GM21390 (cell line): ENCODE measurements at regions not wholly inside any gene's neighbourhood (a gene's known extent, or its start where the extent isn't known, plus 50 kb on each side); places are given as distances from the start of the nearest gene placed in this dataset.
"Not testable (repeated sequence)": the region's sequence is repeated elsewhere in the genome, so short reads cannot be mapped to it uniquely, and the experiment has no call there.

Experiments
- ATAC-seq: cut with Tn5 transposase; IDR thresholded peaks from one replicate; pipeline ENCODE4 v1.9.1; 2021; ENCODE audit not compliant: unreplicated experiment

DNA sequence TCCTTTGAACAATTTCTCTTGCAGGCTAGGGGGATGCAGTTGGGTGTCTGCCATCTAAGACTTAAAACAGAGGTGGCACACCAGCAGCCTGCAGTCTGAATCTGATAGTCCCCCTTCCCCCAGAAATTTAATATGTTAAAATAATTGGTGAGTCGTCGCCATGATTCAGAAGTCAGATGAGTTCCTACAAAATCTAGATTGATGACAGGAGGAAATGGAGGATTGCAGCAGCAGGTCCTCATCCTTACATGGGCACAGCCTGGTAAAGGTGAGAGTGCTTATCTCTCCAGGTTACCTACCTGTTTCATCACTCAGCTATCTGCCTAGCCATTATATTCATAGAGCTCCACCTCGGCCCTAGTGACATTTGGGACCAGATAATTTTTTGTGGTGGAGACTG, 112.3 kb downstream of the PCSK1 start:
- ATAC-seq: no peak

DNA sequence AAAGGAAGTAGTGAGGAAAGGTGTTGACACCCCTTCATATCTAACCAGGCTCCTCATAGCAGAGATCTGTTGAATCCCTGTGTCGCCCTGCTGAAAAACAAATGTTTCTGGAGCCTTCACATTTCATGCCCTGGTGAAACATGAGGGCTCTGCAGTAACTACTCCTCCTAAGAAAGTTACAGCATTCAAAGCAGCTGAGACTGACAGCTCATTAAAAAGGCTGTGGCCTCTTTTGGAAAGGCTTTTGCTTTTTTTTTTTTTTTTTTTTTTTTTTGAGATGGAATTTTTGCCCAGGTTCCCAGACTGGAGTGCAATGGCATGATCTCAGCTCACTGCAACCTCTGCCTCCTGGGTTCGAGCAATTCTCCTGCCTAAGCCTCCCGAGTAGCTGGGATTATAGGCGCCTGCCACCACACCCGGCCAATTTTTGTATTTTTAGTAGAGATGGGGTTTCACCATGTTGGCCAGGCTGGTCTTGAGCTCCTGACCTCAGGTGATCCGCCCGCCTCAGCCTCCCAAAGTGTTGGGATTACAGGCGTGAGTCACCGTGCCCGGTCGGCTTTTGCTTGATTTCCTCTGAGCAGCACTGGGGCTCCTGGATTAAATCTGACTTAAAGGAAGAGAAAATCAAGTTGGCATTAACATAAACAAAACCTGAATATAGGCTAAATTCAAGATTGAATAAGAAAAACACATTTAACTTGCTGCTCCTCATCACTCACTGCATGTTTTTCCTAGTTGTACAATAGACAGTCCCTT, 112.9 kb downstream of the PCSK1 start:
- ATAC-seq: not testable (repeated sequence)

DNA sequence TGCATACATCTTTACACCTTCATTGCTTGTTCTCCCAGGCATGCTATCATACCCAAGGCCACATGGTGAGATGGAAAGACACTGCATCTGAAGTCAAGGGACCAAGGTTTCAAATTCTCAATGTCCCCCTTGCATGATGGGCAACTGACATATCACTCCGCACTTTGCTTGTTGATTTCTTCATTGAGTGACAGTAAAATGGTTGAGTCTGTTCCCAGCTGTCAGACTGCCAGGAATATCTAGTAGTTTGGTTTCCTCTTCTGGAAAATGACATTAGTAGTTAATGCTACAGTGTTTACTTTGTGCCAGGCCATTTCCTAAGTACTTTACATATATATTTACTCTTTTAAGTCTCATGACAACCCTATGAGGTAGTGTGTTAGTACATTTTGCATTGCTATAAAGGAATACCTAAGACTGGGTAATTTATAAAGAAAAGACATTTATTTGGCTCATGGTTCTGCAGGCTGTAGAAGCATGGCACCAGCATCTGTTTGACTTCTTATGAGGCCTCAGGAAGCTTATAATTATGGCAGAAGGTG, 114.4 kb downstream of the PCSK1 start:
- no peak for ATAC-seq

DNA sequence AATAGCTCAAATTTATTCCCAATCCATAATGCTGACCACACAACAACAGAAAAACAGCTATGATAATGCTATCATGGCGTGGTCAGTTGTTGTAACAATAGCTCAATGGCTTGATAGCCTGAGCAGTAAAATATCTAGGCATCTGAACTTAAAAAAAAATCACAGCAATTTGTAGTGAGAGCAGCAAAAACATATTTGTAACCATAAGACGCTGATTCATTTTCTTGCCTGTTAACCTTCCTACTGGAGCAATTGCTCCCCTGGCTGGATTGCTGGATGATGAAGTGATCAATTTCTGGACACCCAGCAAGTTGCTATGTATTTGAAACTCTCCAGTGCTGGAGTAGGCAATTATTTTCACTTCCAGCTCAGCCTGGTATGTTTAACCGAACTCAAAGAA, 115.1 kb downstream of the PCSK1 start:
- ATAC-seq: no peak

DNA sequence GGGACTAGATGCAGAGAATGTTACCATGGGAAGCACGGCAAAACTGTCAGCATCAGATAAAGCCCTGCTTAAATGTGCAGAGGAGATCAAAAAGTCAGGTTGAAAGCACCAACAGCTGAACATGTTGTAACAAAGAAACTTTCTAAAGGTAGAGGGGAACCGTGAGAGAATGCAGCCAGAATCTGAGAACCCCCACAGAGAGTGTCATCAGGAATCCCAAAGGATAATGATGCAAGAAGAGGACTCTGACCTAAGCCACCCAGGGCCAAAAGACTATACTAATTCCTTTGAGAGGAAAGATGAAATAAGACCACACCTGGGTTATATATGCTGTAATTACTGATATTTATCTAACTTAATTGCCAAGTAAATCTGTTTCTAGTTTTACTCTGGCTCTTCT, 116.6 kb downstream of the PCSK1 start:
- no peak for ATAC-seq

DNA sequence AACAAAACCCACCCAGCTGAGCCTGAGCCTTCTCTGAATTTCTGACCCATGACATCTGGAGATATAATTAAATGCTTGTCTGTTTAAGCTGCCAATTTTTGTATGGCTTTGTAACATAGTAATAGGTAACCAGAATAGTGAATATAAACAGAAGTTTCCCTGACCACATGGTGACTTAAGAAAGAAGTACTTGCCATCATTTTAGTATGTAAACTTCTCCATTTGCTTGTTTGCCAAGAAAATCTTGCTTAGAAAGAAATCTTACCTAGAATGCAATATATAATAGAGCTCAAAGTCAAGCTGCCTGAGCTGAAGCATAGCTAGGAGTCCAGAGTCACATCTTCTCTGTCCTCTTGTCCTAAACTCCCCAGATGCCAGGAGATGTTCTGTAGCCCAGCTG, 117.0 kb downstream of the PCSK1 start:
- peak; percentile 2 for ATAC-seq

DNA sequence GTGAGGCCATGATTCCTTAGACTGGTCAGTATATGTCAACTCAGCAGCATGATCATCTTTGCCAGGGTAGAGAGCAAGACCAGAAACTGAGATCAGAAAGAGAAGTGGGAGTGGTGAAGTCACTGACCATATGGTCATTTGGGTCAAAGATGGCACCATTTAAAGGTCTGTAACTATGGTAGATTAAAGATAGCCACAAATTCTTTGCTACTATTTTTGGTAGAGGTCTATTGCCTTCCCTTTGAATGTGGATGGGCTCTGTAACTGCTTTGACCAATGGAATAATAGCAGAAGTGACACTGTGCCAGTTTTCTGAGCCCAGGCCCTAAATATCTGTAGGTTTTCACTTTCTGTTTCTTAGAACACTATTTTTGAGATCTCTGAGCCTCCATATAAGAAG, 117.6 kb downstream of the PCSK1 start:
- ATAC-seq: peak; percentile 67

DNA sequence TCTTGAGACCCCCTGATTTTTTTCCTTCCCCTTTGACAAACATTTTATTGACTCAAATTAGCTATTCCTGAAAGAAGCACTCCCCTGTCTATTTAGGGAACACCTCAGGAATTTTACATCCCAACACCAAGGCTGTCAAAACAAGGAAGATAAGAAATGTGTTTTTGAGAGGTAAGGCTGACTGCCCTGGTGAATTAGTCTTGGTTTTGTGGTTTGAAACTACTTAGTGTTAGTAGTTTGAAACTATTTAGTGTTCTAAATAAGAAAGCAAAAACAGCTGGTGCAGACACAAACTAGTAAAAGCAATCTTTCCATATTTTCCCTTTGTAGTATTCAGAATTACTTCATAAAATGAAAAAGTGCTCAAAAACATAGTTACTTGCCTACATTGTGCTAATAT, 120.7 kb downstream of the PCSK1 start:
- peak; percentile 55 for ATAC-seq

DNA sequence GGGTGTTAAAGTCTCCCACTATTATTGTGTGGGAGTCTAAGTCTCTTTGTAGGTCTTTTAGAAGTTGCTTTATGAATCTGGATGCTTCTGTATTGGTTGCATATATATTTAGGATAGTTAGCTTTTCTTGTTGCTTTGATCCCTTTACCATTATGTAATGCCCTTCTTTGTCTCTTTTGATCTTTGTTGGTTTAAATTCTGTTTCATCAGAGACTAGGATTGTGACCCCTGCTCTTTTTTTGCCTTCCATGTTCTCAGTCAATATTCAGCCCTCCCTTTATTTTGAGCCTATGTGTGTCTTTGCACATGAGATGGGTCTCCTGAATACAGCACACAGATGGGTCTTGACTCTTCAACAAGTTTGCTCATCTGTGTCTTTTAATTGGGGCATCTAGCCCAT, 126.0 kb downstream of the PCSK1 start:
- ATAC-seq: not testable (repeated sequence)

DNA sequence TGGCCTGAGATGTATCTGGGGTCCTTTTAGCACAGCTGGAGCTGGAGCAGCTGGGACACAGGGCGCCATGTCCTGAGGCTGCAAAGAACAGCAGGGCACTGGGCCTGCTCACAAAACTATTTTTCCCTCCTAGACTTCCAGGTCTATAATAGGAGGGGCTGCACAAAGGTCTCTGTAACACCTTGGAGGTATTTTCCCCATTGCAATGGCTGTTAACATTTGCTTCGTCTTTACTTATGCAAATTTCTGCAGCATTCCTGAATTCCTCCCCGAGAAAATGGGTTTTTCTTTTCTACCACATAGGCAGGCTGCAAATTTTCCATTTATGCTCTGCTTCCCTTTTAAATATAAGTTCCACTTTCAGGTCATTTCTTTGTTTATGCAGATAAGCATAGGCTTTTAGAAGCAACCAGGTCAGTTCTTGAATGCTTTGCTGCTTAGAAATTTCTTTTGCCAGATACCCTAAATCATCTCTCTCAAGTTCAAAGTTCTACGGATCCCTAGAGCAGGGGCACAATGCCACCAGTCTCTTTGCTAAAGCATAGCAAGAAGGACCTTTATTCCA, 130.8 kb downstream of the PCSK1 start:
- ATAC-seq: no peak

DNA sequence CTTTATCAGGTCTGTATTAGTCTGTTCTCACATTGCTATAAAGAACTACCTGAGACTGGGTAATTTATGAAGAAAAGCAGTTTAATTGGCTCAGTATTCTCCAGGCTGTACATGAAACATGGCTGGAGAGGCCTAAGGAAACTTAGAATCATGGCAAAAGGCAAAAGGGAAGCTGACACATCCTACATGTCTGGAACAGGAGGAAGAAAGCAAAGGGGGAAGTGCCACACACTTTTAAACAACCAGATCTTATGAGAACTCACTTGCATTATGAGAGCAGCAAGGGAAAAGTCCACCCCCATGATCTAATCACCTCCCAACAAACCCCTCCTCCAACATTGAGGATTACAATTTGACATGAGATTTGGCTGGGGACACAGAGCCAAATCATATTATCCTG, 132.1 kb downstream of the PCSK1 start:
- no peak for ATAC-seq

DNA sequence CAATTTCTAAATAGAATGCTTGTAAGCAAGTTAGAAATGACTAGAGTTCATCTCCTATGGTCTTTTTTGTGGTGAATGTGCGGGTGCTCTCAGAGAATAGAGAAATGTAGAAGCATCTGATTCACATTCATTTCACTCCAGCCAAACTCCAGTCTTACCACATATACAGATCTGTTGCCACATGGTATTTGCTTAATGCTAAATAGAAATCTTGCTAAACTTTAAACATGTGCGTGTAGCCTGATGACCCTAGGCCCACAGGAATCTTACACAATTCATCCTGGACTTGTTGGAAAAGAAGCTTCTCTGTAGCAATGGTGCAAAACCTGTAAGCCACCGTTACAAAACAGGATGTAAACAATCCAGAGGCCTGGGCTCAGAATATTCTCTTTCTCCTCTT, 135.2 kb downstream of the PCSK1 start:
- no peak for ATAC-seq

DNA sequence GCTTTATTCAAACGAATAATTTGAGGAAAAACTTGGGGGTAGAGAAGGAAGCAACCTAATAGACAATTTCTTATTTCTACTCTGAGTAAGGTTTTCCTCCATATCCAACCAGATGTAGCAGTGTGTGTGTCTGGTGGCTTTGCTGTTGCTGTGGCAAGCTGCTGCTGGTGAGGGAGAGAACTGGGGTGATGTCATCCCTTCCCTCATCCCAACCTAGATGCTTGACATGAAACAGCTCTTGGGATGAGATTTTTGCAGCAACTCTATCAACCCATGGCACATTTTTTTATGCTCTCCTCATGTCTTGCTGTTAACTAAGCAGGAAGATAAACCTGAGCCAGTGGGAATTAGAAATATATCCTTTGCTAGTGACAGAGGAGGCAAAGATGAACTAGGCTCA, 135.8 kb downstream of the PCSK1 start:
- ATAC-seq: no peak

DNA sequence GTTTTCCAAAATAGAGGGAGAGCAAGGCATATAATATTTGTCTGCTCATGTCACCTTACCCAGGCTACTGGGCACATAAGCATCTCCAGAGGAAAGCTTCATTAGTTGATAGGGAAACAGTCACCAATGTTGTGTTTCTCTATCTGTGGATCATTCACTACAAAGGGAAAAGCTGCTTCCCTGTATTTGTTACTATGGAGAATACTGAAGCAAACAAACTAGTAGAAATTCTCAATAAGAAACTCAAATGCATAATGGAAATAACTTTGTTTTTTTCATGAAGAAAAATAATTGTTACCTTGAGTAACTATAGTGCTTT, 138.2 kb downstream of the PCSK1 start:
- no peak for ATAC-seq

DNA sequence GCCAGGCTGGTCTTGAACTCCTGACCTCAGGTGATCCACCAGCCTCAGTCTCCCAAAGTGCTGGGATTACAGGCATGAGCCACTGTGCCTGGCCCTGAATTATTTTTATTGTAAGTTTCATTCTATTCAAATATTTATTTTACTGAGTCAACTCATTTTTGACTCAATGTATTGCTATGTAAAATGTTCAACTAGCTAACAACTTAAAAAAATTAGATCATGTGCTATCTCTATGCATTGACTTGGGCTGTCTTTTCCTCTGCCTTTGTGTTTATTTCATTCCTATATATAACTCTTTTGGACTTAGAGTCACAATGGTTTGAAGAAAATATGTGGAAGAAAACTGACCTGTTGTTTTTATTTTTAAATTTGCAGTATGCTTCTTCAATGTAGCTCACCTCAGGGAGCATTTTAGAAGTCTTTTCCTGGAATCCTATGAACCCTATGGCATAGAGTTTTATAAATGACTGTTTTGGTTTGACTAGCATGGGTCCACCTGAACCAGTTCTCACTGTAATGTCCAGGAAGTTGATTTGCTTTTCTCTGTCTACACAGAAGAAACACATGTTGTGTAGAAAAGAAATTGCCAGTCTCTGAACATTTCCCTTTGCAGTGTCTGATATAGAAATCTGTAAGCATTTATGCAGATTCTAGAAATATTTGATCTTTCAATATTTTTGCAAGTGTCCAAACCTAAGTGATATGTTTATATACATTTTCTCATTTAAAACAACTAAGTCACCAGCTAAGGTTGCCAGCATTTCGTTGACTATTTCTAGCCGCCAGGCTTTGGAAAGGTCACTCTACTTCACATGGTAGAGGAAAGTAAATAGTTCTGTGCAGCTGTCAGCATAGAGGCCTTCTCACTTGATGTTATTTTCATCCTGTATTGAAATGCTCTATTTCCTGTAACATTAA, 138.8 kb downstream of the PCSK1 start:
- ATAC-seq: no peak

DNA sequence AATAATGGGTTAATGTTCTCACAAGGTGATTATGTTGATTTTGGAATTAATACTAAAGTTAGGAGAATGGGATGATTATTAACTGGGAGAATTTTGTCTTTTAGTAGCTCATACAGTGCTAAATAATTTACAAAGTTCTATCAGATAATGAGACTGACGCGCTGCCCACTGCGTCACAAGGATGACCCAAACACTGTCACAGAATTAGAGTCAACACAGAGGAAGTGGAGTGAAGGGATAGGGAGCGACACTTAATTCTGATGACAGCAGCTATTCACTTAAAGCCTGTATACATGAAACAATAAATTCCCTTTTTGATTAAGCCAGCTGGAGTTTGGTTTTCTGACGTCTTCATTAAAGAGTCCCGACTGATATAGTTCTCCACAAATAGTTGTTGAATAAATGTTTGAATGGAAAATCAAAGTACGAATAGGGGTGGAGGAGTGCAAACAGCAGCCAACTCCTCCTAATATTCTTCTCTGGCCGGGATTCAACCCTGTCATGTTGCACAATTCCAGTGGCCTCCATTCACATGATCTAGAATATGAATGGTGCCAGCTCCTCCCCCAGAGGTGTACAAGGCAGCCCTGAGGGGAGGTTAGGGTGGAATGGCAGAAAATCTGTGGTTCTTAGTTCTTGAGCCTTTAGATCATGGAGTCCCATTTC, 140.3 kb downstream of the PCSK1 start:
- ATAC-seq: no peak

DNA sequence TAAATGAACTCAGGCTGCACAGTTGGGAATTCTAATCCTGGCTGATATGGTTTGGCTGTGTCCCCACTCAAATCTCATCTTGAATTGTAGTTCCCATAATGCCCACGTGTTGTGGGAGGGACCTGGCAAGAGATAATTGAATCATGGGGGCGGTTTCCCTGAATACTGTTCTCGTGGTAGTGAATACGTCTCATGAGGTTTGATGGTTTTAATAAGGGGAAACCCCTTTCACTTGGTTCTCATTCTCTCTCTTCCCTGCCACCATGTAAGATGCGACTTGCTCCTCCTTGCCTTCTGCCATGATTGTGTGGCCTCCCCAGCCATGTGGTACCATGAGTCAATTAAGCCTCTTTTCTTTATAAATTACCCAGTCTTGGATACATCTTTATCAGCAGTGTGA, 143.8 kb downstream of the PCSK1 start:
- not testable (repeated sequence) for ATAC-seq

DNA sequence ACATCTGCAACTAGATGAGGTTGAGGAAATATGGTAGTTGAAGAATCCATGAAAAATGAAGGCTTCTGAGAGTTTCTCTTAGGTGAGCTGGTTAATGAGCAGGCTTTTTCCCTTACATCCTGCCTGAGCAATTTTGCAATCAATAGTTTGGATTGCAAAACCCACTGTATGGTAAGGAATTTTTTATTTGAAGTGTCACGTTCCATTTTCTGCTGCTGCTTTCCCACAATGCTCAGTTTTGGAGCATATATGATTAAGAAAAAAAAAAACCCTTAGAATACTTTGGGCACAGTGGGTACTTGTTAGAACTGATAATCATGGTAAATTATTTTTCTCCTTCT, 144.2 kb downstream of the PCSK1 start:
- ATAC-seq: no peak

DNA sequence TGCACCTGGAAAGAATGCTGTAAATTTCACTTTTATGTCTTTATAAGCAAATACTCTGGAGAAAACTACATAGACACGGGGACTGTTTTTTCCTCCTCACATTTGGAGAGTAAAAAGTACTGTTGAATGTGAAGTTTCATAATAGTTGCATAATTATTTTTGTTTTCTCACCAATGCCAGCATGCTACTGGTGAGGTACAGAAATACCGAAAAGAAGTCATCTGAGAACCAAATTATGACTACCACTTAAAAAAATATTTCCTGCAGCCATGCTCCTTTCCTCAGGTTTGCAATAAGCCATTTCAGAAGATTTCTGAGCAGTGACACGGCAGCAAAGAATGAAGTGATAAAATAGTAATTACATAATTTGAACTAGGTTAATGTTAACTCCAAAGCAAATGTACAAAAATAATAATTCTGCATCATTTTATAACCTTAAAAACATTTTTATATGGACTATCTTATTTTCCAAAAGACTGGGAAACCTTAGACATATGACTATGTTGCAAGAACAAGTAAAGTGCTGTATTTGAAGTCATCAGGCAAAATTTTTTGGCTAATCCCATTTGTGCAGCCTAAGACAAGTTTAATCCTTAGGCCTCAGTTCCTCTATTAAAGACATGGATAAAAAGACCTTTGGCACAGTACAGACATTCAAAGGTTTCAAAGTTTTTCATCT, 144.7 kb downstream of the PCSK1 start:
- no peak for ATAC-seq

DNA sequence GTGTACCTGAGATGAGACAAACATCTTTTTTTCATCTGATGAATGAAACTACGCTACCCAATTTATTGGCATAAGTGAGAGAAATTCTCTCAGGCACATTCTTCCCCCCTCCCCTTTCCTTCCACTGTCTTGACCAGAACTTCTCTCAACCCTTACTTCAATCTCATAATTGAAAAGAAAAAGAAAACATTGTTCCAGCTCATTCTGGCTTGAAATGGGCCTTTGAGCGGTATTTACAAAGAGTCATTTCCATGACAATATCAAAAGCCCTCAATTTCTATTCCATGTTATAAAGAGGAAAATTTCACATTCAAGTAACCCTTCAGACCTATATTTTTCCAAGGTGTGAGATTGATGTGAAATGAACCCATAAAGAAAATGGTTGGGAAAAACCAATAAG, 145.9 kb downstream of the PCSK1 start:
- no peak for ATAC-seq

DNA sequence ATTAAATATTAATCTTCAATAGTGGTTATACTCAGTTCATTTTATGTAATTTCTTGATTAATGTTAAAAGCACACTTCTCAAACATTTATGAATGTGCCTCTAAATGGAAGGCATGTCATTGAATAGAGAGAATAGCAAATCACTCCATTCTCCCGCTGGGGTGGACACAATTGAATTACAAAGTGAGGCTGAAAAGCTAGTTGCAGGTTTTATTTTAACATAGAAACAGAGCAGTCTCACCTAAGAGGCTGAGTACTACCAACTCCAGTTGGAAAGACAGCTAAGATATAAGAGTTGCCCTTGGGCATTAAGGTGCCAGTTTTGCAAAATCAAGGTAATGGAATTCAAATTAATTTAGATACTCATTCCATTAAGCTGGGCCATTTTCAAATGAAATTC, 147.2 kb downstream of the PCSK1 start:
- ATAC-seq: no peak
